ENCODE measurements at regions not wholly inside any gene's neighbourhood (a gene's known extent, or its start where the extent isn't known, plus 50 kb on each side); places are given as distances from the start of the nearest gene placed in this dataset.
"Not testable (repeated sequence)": the region's sequence is repeated elsewhere in the genome, so short reads cannot be mapped to it uniquely, and the experiment has no call there.

- TF ChIP-seq POLR2AphosphoS5 (IDR thresholded peaks at IDR 0.05; ENCODE audit: low read depth, low read length); TAF1 (IDR thresholded peaks at IDR 0.05; ENCODE audit: borderline replicate concordance, low read depth, low read length): not testable (repeated sequence)
These were observed 55.1 kb downstream of the NPIPB11 start for GRCh38 chr16:29351271-29351969.

Measured in GM12892 (cell line).